Naive thymus-derived CD4-positive, alpha-beta T cell (primary cell): ENCODE measurements at regions not wholly inside any gene's neighbourhood (a gene's known extent, or its start where the extent isn't known, plus 50 kb on each side); places are given as distances from the start of the nearest gene placed in this dataset.

ENCODE experiments used
- ATAC-seq: fragments of 150-1000 bp; cut with Tn5 transposase; 2 replicates; pipeline ENCODE4 v1.10.0; 2021; ENCODE audit warnings: mild to moderate bottlenecking, moderate library complexity
- CTCF ChIA-PET: fragments of 350-600 bp; sonication (Branson Sonifier 250); formaldehyde crosslinking; loops from one replicate; lab custom pipeline; 2021; ENCODE audit warnings: antibody characterized with exemption; lab: Charles Lee
- POLR2A ChIA-PET: fragments of 350-600 bp; sonication (Branson Sonifier 250); formaldehyde crosslinking; loops from one replicate; lab custom pipeline; 2021; ENCODE audit warnings: antibody characterized with exemption, inconsistent platforms; lab: Charles Lee
- DNase-seq, 9 donors: peaks; one replicate each; pipeline versions ENCODE4 v3.0.0 to v3.0.0-alpha.2; 2020 to 2022; ENCODE audit warnings: mixed read lengths in 1 of 9
- H3K27ac ChIP-seq: one replicate; pipeline ENCODE4 v1.7.0; 2013; ENCODE audit warnings: mild to moderate bottlenecking, low read depth, low read length, moderate library complexity
- H3K27me3 ChIP-seq, 2 donors: one replicate each; pipeline ENCODE4 v1.7.0; 2013; ENCODE audit warnings: low read length in 2 of 2, mild to moderate bottlenecking in 2 of 2, moderate library complexity in 2 of 2; ENCODE audit not compliant: control insufficient read depth in 2 of 2, insufficient read depth in 2 of 2
- H3K36me3 ChIP-seq, 3 experiments: 1 replicate in 2 of 3; 2 replicates in 1 of 3; pipeline ENCODE4 v1.7.0; 2013; ENCODE audit warnings: low read length in 3 of 3, mild to moderate bottlenecking in 3 of 3, moderate library complexity in 1 of 3; ENCODE audit not compliant: insufficient read depth in 3 of 3, control insufficient read depth in 2 of 3
- H3K4me1 ChIP-seq, 2 donors: one replicate each; pipeline ENCODE4 v1.7.0; 2013; ENCODE audit warnings: low read length in 2 of 2, mild to moderate bottlenecking in 2 of 2, moderate library complexity in 1 of 2; ENCODE audit not compliant: control insufficient read depth in 2 of 2, insufficient read depth in 2 of 2
- H3K4me3 ChIP-seq: 2 replicates; pipeline ENCODE4 v1.7.0; 2013; ENCODE audit warnings: mild to moderate bottlenecking, low read length
- H3K9me3 ChIP-seq, 3 experiments: 1 replicate in 2 of 3; 2 replicates in 1 of 3; pipeline ENCODE4 v1.7.0; 2013; ENCODE audit warnings: low read length in 3 of 3; ENCODE audit not compliant: control insufficient read depth in 2 of 3
- H3K27ac Mint-ChIP-seq, 9 donors: one replicate each; pipeline ENCODE4 v1.8.0; 2020 to 2022; ENCODE audit warnings: mixed read lengths in 9 of 9, mild to moderate bottlenecking in 8 of 9, moderate library complexity in 5 of 9, inconsistent platforms in 2 of 9
- H3K27me3 Mint-ChIP-seq, 5 donors: one replicate each; pipeline ENCODE4 v1.8.0; 2021 to 2022; ENCODE audit warnings: mixed read lengths in 5 of 5, mild to moderate bottlenecking in 1 of 5
- H3K36me3 Mint-ChIP-seq, 5 donors: one replicate each; pipeline ENCODE4 v1.8.0; 2020 to 2022; ENCODE audit warnings: mixed read lengths in 5 of 5, mild to moderate bottlenecking in 3 of 5, inconsistent platforms in 1 of 5
- H3K4me1 Mint-ChIP-seq, 7 donors: one replicate each; pipeline ENCODE4 v1.8.0; 2020 to 2022; ENCODE audit warnings: mixed read lengths in 7 of 7, mild to moderate bottlenecking in 3 of 7, inconsistent platforms in 1 of 7
- H3K4me3 Mint-ChIP-seq, 10 donors: one replicate each; pipeline ENCODE4 v1.8.0; 2020 to 2022; ENCODE audit warnings: mild to moderate bottlenecking in 10 of 10, mixed read lengths in 10 of 10, moderate library complexity in 6 of 10, inconsistent platforms in 2 of 10
- H3K9me3 Mint-ChIP-seq, 11 donors: one replicate each; pipeline ENCODE4 v1.8.0; 2020 to 2022; ENCODE audit warnings: mixed read lengths in 11 of 11, mild to moderate bottlenecking in 4 of 11, inconsistent platforms in 1 of 11, moderate library complexity in 1 of 11
- intact Hi-C, 2 donors: fragments of 100-400 bp; cut with micrococcal nuclease; formaldehyde crosslinking; loops; one replicate each; pipeline ENCODE4 v1.15.1; 2023

- no peak overlapping the region for H3K4me3 ChIP-seq
- H3K9me3 Mint-ChIP-seq: peaks cover 0 to 8% (median 3%) of the 10 kb centered on the region in 11 donors
- POLR2A ChIA-PET: no interaction called here
- no peak overlapping the region for H3K27ac ChIP-seq
- H3K27me3 ChIP-seq: no peaks in the 10 kb centered on the region
- no peak overlapping the region for H3K4me3 Mint-ChIP-seq
- H3K36me3 ChIP-seq: no peaks in the 10 kb centered on the region
- no peak for DNase-seq
- H3K36me3 Mint-ChIP-seq: no peaks in the 10 kb centered on the region
- no peak for ATAC-seq
- H3K4me1 Mint-ChIP-seq: peaks cover 4 to 16% (median 11%) of the 10 kb centered on the region in 7 donors
- H3K4me1 ChIP-seq: peaks cover 0 to 7% of the 10 kb centered on the region in 2 donors
- no peak overlapping the region for H3K27ac Mint-ChIP-seq
- intact Hi-C loops: loop anchor here in 1 of 2 donors (5.0 kb wide), 1 partner anchor 221 kb away; no protein-coding TSS in a partner anchor
- peaks cover 9 to 38% (median 28%) of the 10 kb centered on the region in 5 donors for H3K27me3 Mint-ChIP-seq
- no peaks in the 10 kb centered on the region for H3K9me3 ChIP-seq
- CTCF ChIA-PET: no interaction called here
These were observed 59.1 kb upstream of the BOD1L2 start for GRCh38 chr18:57087644-57088376.

DNA sequence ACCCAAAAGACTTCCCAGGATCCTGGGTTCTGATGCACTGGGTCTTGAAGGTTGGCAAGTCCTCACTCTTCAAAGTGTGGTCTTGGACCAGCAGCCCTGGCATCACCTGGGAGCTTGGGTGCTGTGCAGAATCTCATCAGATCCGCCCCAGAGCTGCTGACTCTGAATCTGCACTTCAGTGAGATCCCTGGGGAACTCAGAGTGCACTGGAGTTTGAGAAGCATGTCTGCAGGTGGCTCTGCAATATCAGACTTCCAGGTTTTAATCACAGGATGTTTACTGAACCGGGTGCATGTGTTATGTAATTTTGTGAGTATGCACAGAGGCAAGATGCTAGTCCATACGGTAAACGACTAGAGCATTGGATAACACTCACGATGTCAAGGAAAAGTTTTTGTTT is 58.0 kb upstream of the BOD1L2 start:
- H3K27ac ChIP-seq: no peak overlapping the region
- no peak overlapping the region for H3K27ac Mint-ChIP-seq
- no peaks in the 10 kb centered on the region for H3K36me3 Mint-ChIP-seq
- H3K36me3 ChIP-seq: no peaks in the 10 kb centered on the region
- DNase-seq: no peak
- H3K4me3 ChIP-seq: no peak overlapping the region
- H3K27me3 Mint-ChIP-seq: peaks cover 8 to 36% (median 31%) of the 10 kb centered on the region in 5 donors
- no peak overlapping the region for H3K4me3 Mint-ChIP-seq
- H3K4me1 ChIP-seq: peaks cover 0 to 7% of the 10 kb centered on the region in 2 donors
- H3K27me3 ChIP-seq: no peaks in the 10 kb centered on the region
- peaks cover 0 to 6% (median 0%) of the 10 kb centered on the region in 11 donors for H3K9me3 Mint-ChIP-seq
- peaks cover 4 to 16% (median 11%) of the 10 kb centered on the region in 7 donors for H3K4me1 Mint-ChIP-seq
- POLR2A ChIA-PET: no interaction called here
- H3K9me3 ChIP-seq: no peaks in the 10 kb centered on the region
- CTCF ChIA-PET: no interaction called here
- ATAC-seq: no peak
- intact Hi-C loops: loop anchor here in 1 of 2 donors (5.0 kb wide), 1 partner anchor 222 kb away; no protein-coding TSS in a partner anchor

- ChIA-PET POLR2A (no interaction called here), CTCF (no interaction called here)
- peaks cover 0 to 5% of the 10 kb centered on the region in 2 donors for H3K4me1 ChIP-seq
- H3K9me3 ChIP-seq: no peaks in the 10 kb centered on the region
- Mint-ChIP-seq H3K27me3 (peaks cover 6 to 39% (median 25%) of the 10 kb centered on the region in 5 donors), H3K4me3 (no peak overlapping the region), H3K36me3 (no peaks in the 10 kb centered on the region), H3K9me3 (peaks cover 0 to 6% (median 0%) of the 10 kb centered on the region in 11 donors), H3K4me1 (peaks cover 0 to 8% (median 3%) of the 10 kb centered on the region in 7 donors), H3K27ac (no peak overlapping the region)
- no peak overlapping the region for H3K27ac ChIP-seq
- ATAC-seq (no peak), DNase-seq (no peak)
- no peak overlapping the region for H3K4me3 ChIP-seq
- no peaks in the 10 kb centered on the region for H3K27me3 ChIP-seq
- H3K36me3 ChIP-seq: no peaks in the 10 kb centered on the region
- intact Hi-C loops: loop anchor here in 1 of 2 donors (5.0 kb wide), 1 partner anchor 222 kb away; no protein-coding TSS in a partner anchor
These were observed 57.2 kb upstream of the BOD1L2 start for GRCh38 chr18:57089702-57090101.

GRCh38 chr18:57091231-57091630 is 55.7 kb upstream of the BOD1L2 start:
- DNase-seq: no peak
- peaks cover 7 to 32% (median 12%) of the 10 kb centered on the region in 5 donors for H3K27me3 Mint-ChIP-seq
- CTCF ChIA-PET: no interaction called here

DNA sequence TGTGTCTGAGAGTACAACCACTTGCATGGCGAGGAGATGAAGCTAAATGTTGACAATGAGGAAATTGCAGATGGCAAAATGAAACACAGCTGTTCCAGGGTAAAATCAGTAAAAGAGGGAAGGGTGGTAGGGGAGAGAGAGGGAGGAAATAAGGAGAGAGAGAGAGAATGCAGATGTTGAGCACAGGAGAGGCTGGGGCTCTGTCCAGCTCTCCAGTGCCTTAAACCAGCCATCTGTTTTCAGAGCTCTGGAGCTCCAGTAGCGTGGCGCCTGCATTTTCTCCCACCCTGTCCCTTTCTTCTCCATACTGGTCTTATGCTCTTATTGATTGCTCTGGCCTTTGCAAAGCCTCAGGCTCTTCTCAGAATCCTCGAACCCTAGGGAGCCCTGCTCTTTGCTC is 52.7 kb upstream of the BOD1L2 start:
- H3K27ac Mint-ChIP-seq: no peak overlapping the region
- H3K36me3 ChIP-seq: no peaks in the 10 kb centered on the region
- H3K4me1 ChIP-seq: no peaks in the 10 kb centered on the region
- ChIA-PET POLR2A (no interaction called here), CTCF (no interaction called here)
- intact Hi-C loops: no loop called here
- H3K36me3 Mint-ChIP-seq: no peaks in the 10 kb centered on the region
- peaks cover 0 to 5% (median 0%) of the 10 kb centered on the region in 11 donors for H3K9me3 Mint-ChIP-seq
- H3K4me1 Mint-ChIP-seq: no peaks in the 10 kb centered on the region
- H3K4me3 Mint-ChIP-seq: no peak overlapping the region
- DNase-seq (no peak), ATAC-seq (no peak)
- no peaks in the 10 kb centered on the region for H3K9me3 ChIP-seq
- H3K4me3 ChIP-seq: no peak overlapping the region
- H3K27me3 ChIP-seq: no peaks in the 10 kb centered on the region
- no peak overlapping the region for H3K27ac ChIP-seq
- peaks cover 0 to 22% (median 10%) of the 10 kb centered on the region in 5 donors for H3K27me3 Mint-ChIP-seq

More at GRCh38 chr18:57091231-57091630, 55.7 kb upstream of the BOD1L2 start:
- ATAC-seq: no peak
- Mint-ChIP-seq H3K4me3 (no peak overlapping the region), H3K36me3 (no peaks in the 10 kb centered on the region), H3K4me1 (no peaks in the 10 kb centered on the region), H3K9me3 (peaks cover 0 to 2% (median 0%) of the 10 kb centered on the region in 11 donors), H3K27ac (no peak overlapping the region)
- no peak overlapping the region for H3K4me3 ChIP-seq
- POLR2A ChIA-PET: no interaction called here
- no peaks in the 10 kb centered on the region for H3K36me3 ChIP-seq
- H3K27ac ChIP-seq: no peak overlapping the region
- H3K9me3 ChIP-seq: no peaks in the 10 kb centered on the region
- no peaks in the 10 kb centered on the region for H3K27me3 ChIP-seq
- H3K4me1 ChIP-seq: no peaks in the 10 kb centered on the region
- intact Hi-C loops: no loop called here

DNA sequence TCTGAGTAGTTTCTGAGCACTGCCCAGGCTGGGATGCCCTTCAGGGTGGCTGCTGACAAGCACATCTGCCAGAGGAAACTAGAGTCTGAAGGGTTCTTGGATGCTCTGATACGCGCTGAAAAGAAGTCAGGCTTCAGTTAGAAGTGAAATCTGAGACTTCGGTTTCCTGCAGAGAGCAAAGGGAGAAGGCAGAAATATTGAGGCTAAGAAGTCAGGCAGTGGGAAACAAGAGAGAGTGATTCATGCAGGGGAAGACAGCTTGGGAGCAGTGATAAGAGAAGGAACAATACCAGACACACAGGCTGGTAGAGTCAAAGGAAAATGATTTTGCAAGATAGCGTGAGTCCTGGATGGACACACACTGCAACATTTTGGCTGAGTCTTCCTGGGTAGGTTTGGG is 51.0 kb upstream of the BOD1L2 start:
- no peak overlapping the region for H3K4me3 ChIP-seq
- Mint-ChIP-seq H3K4me1 (no peaks in the 10 kb centered on the region), H3K36me3 (no peaks in the 10 kb centered on the region), H3K4me3 (no peak overlapping the region), H3K27ac (no peak overlapping the region), H3K27me3 (peaks cover 0 to 17% (median 5%) of the 10 kb centered on the region in 5 donors), H3K9me3 (peaks cover 0 to 14% (median 2%) of the 10 kb centered on the region in 11 donors)
- H3K27ac ChIP-seq: no peak overlapping the region
- CTCF ChIA-PET: no interaction called here
- H3K4me1 ChIP-seq: no peaks in the 10 kb centered on the region
- no peak for ATAC-seq
- H3K27me3 ChIP-seq: no peaks in the 10 kb centered on the region
- H3K9me3 ChIP-seq: no peaks in the 10 kb centered on the region
- no peaks in the 10 kb centered on the region for H3K36me3 ChIP-seq
- POLR2A ChIA-PET: no interaction called here
- DNase-seq: no peak
- intact Hi-C loops: no loop called here
